ENCODE measurements at regions not wholly inside any gene's neighbourhood (a gene's known extent, or its start where the extent isn't known, plus 50 kb on each side); places are given as distances from the start of the nearest gene placed in this dataset.
"Not testable (repeated sequence)": the region's sequence is repeated elsewhere in the genome, so short reads cannot be mapped to it uniquely, and the experiment has no call there.

GRCh38 chr3:38952721-38953120 lies 99.0 kb downstream of the SCN11A start:
- Mint-ChIP-seq H3K27me3 (ENCODE audit: low read depth) (peaks cover 12% of the 10 kb centered on the region), H3K4me1 (ENCODE audit: low read depth) (no peaks in the 10 kb centered on the region), H3K36me3 (ENCODE audit: insufficient read depth) (no peaks in the 10 kb centered on the region), H3K4me3 (no peak overlapping the region), H3K9me3 (no peaks in the 10 kb centered on the region)
- ATAC-seq (no peak), DNase-seq (no peak)

GRCh38 chr3:38951167-38951566 lies 100.6 kb downstream of the SCN11A start:
- H3K9me3 Mint-ChIP-seq; H3K4me1 Mint-ChIP-seq (ENCODE audit: low read depth); H3K36me3 Mint-ChIP-seq (ENCODE audit: insufficient read depth); H3K4me3 Mint-ChIP-seq; DNase-seq; ATAC-seq: not testable (repeated sequence)
- peaks cover 14% of the 10 kb centered on the region for H3K27me3 Mint-ChIP-seq (ENCODE audit: low read depth)

GRCh38 chr3:38950581-38950980 lies 101.2 kb downstream of the SCN11A start:
- Mint-ChIP-seq H3K27me3 (ENCODE audit: low read depth) (peaks cover 14% of the 10 kb centered on the region), H3K9me3 (no peaks in the 10 kb centered on the region), H3K4me3 (no peak overlapping the region), H3K36me3 (ENCODE audit: insufficient read depth) (no peaks in the 10 kb centered on the region), H3K4me1 (ENCODE audit: low read depth) (no peaks in the 10 kb centered on the region)
- no peak for DNase-seq
- no peak for ATAC-seq

- Mint-ChIP-seq H3K9me3 (no peaks in the 10 kb centered on the region), H3K4me3 (no peak overlapping the region), H3K36me3 (ENCODE audit: insufficient read depth) (no peaks in the 10 kb centered on the region), H3K27me3 (ENCODE audit: low read depth) (peaks cover 14% of the 10 kb centered on the region), H3K4me1 (ENCODE audit: low read depth) (no peaks in the 10 kb centered on the region)
- ATAC-seq (no peak), DNase-seq (no peak)
Measured at GRCh38 chr3:38949994-38950393, 101.8 kb downstream of the SCN11A start.

GRCh38 chr3:38940394-38940793 lies 111.3 kb downstream of the SCN11A start:
- ATAC-seq (no peak), DNase-seq (no peak)
- H3K9me3 Mint-ChIP-seq, result peaks cover 3% of the 10 kb centered on the region
- H3K27me3 Mint-ChIP-seq (ENCODE audit: low read depth), result peaks cover 2% of the 10 kb centered on the region
- no peaks in the 10 kb centered on the region for H3K4me1 Mint-ChIP-seq (ENCODE audit: low read depth)
- H3K36me3 Mint-ChIP-seq (ENCODE audit: insufficient read depth), result no peaks in the 10 kb centered on the region
- H3K4me3 Mint-ChIP-seq, result no peak overlapping the region

GRCh38 chr3:38925351-38925750 lies 109.3 kb upstream of the SCN10A start:
- Mint-ChIP-seq H3K4me1 (ENCODE audit: low read depth) (no peaks in the 10 kb centered on the region), H3K4me3 (no peak overlapping the region), H3K36me3 (ENCODE audit: insufficient read depth) (no peaks in the 10 kb centered on the region), H3K9me3 (no peaks in the 10 kb centered on the region), H3K27me3 (ENCODE audit: low read depth) (peaks cover 9% of the 10 kb centered on the region)
- no peak for DNase-seq
- ATAC-seq, result no peak

- peaks cover 11% of the 10 kb centered on the region for H3K27me3 Mint-ChIP-seq (ENCODE audit: low read depth)
- no peak for ATAC-seq
- DNase-seq, result no peak
- H3K4me3 Mint-ChIP-seq, result no peak overlapping the region
- H3K4me1 Mint-ChIP-seq (ENCODE audit: low read depth), result no peaks in the 10 kb centered on the region
- H3K9me3 Mint-ChIP-seq, result no peaks in the 10 kb centered on the region
- H3K36me3 Mint-ChIP-seq (ENCODE audit: insufficient read depth), result no peaks in the 10 kb centered on the region
Measured at GRCh38 chr3:38916706-38917105, 100.7 kb upstream of the SCN10A start.

GRCh38 chr3:38907426-38907825 lies 91.4 kb upstream of the SCN10A start:
- no peaks in the 10 kb centered on the region for H3K9me3 Mint-ChIP-seq
- no peaks in the 10 kb centered on the region for H3K36me3 Mint-ChIP-seq (ENCODE audit: insufficient read depth)
- H3K4me1 Mint-ChIP-seq (ENCODE audit: low read depth), result no peaks in the 10 kb centered on the region
- no peak for ATAC-seq
- no peak for DNase-seq
- H3K4me3 Mint-ChIP-seq, result no peak overlapping the region
- peaks cover 4% of the 10 kb centered on the region for H3K27me3 Mint-ChIP-seq (ENCODE audit: low read depth)

GRCh38 chr3:38890426-38890825 lies 74.4 kb upstream of the SCN10A start:
- Mint-ChIP-seq H3K9me3 (peaks cover 20% of the 10 kb centered on the region), H3K27me3 (ENCODE audit: low read depth) (peaks cover 7% of the 10 kb centered on the region), H3K4me1 (ENCODE audit: low read depth) (no peaks in the 10 kb centered on the region), H3K36me3 (ENCODE audit: insufficient read depth) (no peaks in the 10 kb centered on the region), H3K4me3 (no peak overlapping the region)
- DNase-seq (no peak), ATAC-seq (no peak)

- peaks cover 2% of the 10 kb centered on the region for H3K27me3 Mint-ChIP-seq (ENCODE audit: low read depth)
- DNase-seq (no peak), ATAC-seq (no peak)
- no peak overlapping the region for H3K4me3 Mint-ChIP-seq
- no peaks in the 10 kb centered on the region for H3K9me3 Mint-ChIP-seq
- no peaks in the 10 kb centered on the region for H3K4me1 Mint-ChIP-seq (ENCODE audit: low read depth)
- no peaks in the 10 kb centered on the region for H3K36me3 Mint-ChIP-seq (ENCODE audit: insufficient read depth)
Measured at GRCh38 chr3:38878646-38879045, 62.6 kb upstream of the SCN10A start.

Measured in activated T-cell treated with anti-CD3 and anti-CD28 coated beads, Interleukin-2, amount 50 U/mL, for 4 hours (primary cell).